ENCODE measurements at regions not wholly inside any gene's neighbourhood (a gene's known extent, or its start where the extent isn't known, plus 50 kb on each side); places are given as distances from the start of the nearest gene placed in this dataset.

DNA sequence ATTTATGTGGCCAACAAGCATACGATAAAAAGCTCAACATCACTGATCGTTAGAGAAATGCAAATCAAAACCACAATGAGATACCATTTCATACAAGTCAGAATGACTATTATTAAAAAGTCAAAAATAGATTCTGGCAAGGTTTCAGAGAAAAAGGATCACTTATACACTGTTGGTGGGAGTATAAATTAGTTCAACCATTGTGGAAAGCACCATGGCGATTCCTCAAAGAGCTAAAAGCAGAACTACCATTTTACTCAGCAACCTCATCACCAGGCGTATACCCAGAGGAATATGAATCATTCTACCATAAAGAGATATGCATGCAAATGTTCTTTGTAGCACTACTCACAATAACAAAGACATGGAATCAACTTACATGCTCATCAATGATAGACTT lies 478.7 kb upstream of the GALNTL6 start:
- TF ChIP-seq CTCF (IDR thresholded peaks at IDR 0.05; ENCODE audit: extremely low read depth in 1 of 2, insufficient read depth in 1 of 2, low read depth in 1 of 2, low read length in 2 of 2) (no peak), JUN (IDR thresholded peaks at IDR 0.05; ENCODE audit: borderline replicate concordance, insufficient read depth, insufficient read length, low read depth) (no peak), POLR2A (IDR thresholded peaks at IDR 0.05; ENCODE audit: low read depth, low read length) (no peak), MYC (IDR thresholded peaks at IDR 0.05; ENCODE audit: low read depth, low read length) (no peak), POLR2AphosphoS5 (IDR thresholded peaks at IDR 0.05; ENCODE audit: insufficient read depth, low read depth, low read length) (no peak), FOS (IDR thresholded peaks at IDR 0.05; ENCODE audit: borderline replicate concordance, insufficient read depth, low read length) (no peak), EZH2 (IDR thresholded peaks at IDR 0.05; ENCODE audit: borderline replicate concordance, low read depth, low read length, severe bottlenecking) (no peak)
